A549 (cell line): ENCODE measurements at regions not wholly inside any gene's neighbourhood (a gene's known extent, or its start where the extent isn't known, plus 50 kb on each side); places are given as distances from the start of the nearest gene placed in this dataset.

Source experiments
- CHD2 ChIP-seq: fragments of 150-350 bp; IDR thresholded peaks from 2 replicates; pipeline ENCODE4 v1.6.1; 2014; ENCODE audit warnings: low read length; ENCODE audit not compliant: partially characterized antibody
- CTCF ChIP-seq: fragments of >200 bp; sonication (Bioruptor Twin); formaldehyde crosslinking; IDR thresholded peaks from 3 replicates; pipeline ENCODE4 v1.5.1; 2016
- EP300 ChIP-seq, 2 experiments: fragments of >200 bp; sonication (Bioruptor Twin); formaldehyde crosslinking; IDR thresholded peaks; 2 replicates in 1 of 2; 3 replicates in 1 of 2; pipeline ENCODE4 v1.6.1; 2016 to 2017
- HES2 ChIP-seq: fragments of >200 bp; sonication (Bioruptor Twin); formaldehyde crosslinking; IDR thresholded peaks from 2 replicates; pipeline ENCODE4 v1.6.1; 2016
- MAX ChIP-seq: IDR thresholded peaks from 2 replicates; pipeline ENCODE4 v1.6.1; 2012
- MAZ ChIP-seq: fragments of 150-350 bp; IDR thresholded peaks from 2 replicates; pipeline ENCODE4 v1.6.1; 2014; ENCODE audit warnings: antibody characterized with exemption, low read depth, low read length, borderline replicate concordance
- MYC ChIP-seq: IDR thresholded peaks from 2 replicates; pipeline ENCODE4 v1.6.1; 2012; ENCODE audit warnings: mild to moderate bottlenecking, inconsistent platforms, low read length, improper control_type of control experiment, borderline replicate concordance
- RCOR1 ChIP-seq: fragments of 150-350 bp; IDR thresholded peaks from 2 replicates; pipeline ENCODE4 v1.6.1; 2014; ENCODE audit warnings: antibody characterized with exemption, low read length, low read depth
- RFX5 ChIP-seq: fragments of 450-650 bp; IDR thresholded peaks from 2 replicates; pipeline ENCODE4 v1.7.1; 2014; ENCODE audit warnings: antibody characterized with exemption, mild to moderate bottlenecking, moderate library complexity
- ZFP36 ChIP-seq: fragments of 450-650 bp; IDR thresholded peaks from 2 replicates; pipeline ENCODE4 v1.6.1; 2014; ENCODE audit warnings: borderline replicate concordance; ENCODE audit not compliant: partially characterized antibody

- TF ChIP-seq CHD2: no peak
- no peak for TF ChIP-seq RCOR1
- TF ChIP-seq MYC: no peak
- no peak for TF ChIP-seq CTCF
- no peak for TF ChIP-seq MAX
- no peak for TF ChIP-seq EP300 (IDR thresholded peaks at IDR 0.05)
- no peak for TF ChIP-seq MAZ
- no peak for TF ChIP-seq RFX5
- no peak for TF ChIP-seq HES2
- TF ChIP-seq ZFP36: no peak
Measured at GRCh38 chrX:73768886-73769285, 83.6 kb downstream of the XIST start.
